HCT116 (cell line): ENCODE measurements at regions not wholly inside any gene's neighbourhood (a gene's known extent, or its start where the extent isn't known, plus 50 kb on each side); places are given as distances from the start of the nearest gene placed in this dataset.

Source experiments
- ATAC-seq: fragments of 200-7000 bp; cut with Tn5 transposase; 2 replicates; pipeline ENCODE4 v1.9.1; 2020; ENCODE audit warnings: mild to moderate bottlenecking, moderate library complexity
- BruUV-seq: library from RNA; stranded (reverse); fragments of 400-500 nt; replicated peaks from 2 replicates; lab custom pipeline; 2021; lab: Mats Ljungman, UMichigan
- CTCF ChIA-PET: fragments of 300-600 bp; sonication (Branson Sonifier 250); formaldehyde crosslinking; loops from one replicate; lab custom pipeline; 2021; ENCODE audit warnings: antibody characterized with exemption; lab: Charles Lee
- POLR2A ChIA-PET: fragments of 300-600, 350-600 bp; sonication (Branson Sonifier 250); formaldehyde crosslinking; loops from one replicate; lab custom pipeline; 2021; ENCODE audit warnings: antibody characterized with exemption; lab: Charles Lee
- RAD21 ChIA-PET, 2 experiments: fragments of 300-600 bp; sonication (Branson Sonifier 250); formaldehyde crosslinking; loops; one replicate each; lab custom pipeline; 2023; ENCODE audit warnings: low total read pairs in 2 of 2; ENCODE audit not compliant: uncharacterized antibody in 2 of 2, unreplicated experiment in 2 of 2, low non-redundant PET in 1 of 2; lab: Charles Lee
- DNase-seq: peaks from one replicate; pipeline ENCODE4 v3.0.0-alpha.2; 2010; ENCODE audit warnings: low read depth, low spot score
- H2AFZ ChIP-seq: fragments of 200-600 bp; shearing (Covaris generic), sonication (generic); 2 replicates; pipeline ENCODE4 v1.6.1; 2017; ENCODE audit warnings: low read depth, mixed run types, mixed read lengths, antibody characterized with exemption, low read length; ENCODE audit not compliant: poor library complexity, severe bottlenecking
- H3K27ac ChIP-seq: 2 replicates; pipeline ENCODE4 v1.5.1; 2012; ENCODE audit warnings: low read depth, low read length
- H3K27me3 ChIP-seq: fragments of 200-600 bp; sonication (generic); 2 replicates; pipeline ENCODE4 v1.6.1; 2016; ENCODE audit warnings: mixed run types, low read length, mixed read lengths; ENCODE audit not compliant: insufficient read depth
- H3K36me3 ChIP-seq, 2 experiments: fragments of 200-500 bp in 1 of 2; fragments of 200-600 bp in 1 of 2; sonication (Bioruptor generic) in 1 of 2; sonication (generic) in 1 of 2; 2 replicates each; pipeline versions ENCODE4 v1.5.1 to v1.6.1; 2014 to 2016; ENCODE audit warnings: low read length in 2 of 2, inconsistent platforms in 1 of 2, mixed read lengths in 1 of 2, mixed run types in 1 of 2; ENCODE audit not compliant: insufficient read depth in 2 of 2, control insufficient read depth in 1 of 2
- H3K4me1 ChIP-seq, 2 experiments: fragments of 200-600 bp in 1 of 2; sonication (generic) in 1 of 2; 2 replicates each; pipeline versions ENCODE4 v1.5.1 to v1.6.1; 2012 to 2017; ENCODE audit warnings: low read length in 2 of 2, inconsistent platforms in 1 of 2, mild to moderate bottlenecking in 1 of 2, mixed read lengths in 1 of 2, mixed run types in 1 of 2, moderate library complexity in 1 of 2; ENCODE audit not compliant: insufficient read depth in 2 of 2, control insufficient read depth in 1 of 2
- H3K4me2 ChIP-seq: fragments of 200-600 bp; sonication (generic); 2 replicates; pipeline ENCODE4 v1.6.1; 2017; ENCODE audit warnings: mixed run types, low read length, mixed read lengths
- H3K4me3 ChIP-seq, 2 experiments: fragments of 200-600 bp in 1 of 2; sonication (generic) in 1 of 2; replicated peaks in 1 of 2; 2 replicates each; pipeline ENCODE4 v1.5.1; 2011 to 2016; ENCODE audit warnings: low read length in 2 of 2, control low read depth in 1 of 2, low read depth in 1 of 2, mild to moderate bottlenecking in 1 of 2, mixed read lengths in 1 of 2, mixed run types in 1 of 2
- H3K79me2 ChIP-seq: fragments of 200-600 bp; sonication (generic); 2 replicates; pipeline ENCODE4 v1.6.1; 2017; ENCODE audit warnings: mild to moderate bottlenecking, mixed run types, low read length, moderate library complexity, mixed read lengths; ENCODE audit not compliant: insufficient read depth
- H3K9ac ChIP-seq: fragments of 200-600 bp; sonication (generic); 2 replicates; pipeline ENCODE4 v1.6.1; 2016; ENCODE audit warnings: low read length, mixed read lengths
- H3K9me2 ChIP-seq: fragments of 200-600 bp; sonication (generic), shearing (Covaris generic); 2 replicates; pipeline ENCODE4 v1.6.1; 2017; ENCODE audit warnings: mixed run types, mild to moderate bottlenecking, moderate library complexity; ENCODE audit not compliant: insufficient read depth
- H3K9me3 ChIP-seq, 2 experiments: fragments of 200-500 bp in 1 of 2; fragments of 200-600 bp in 1 of 2; sonication (Bioruptor generic) in 1 of 2; sonication (generic) in 1 of 2; 2 replicates each; pipeline ENCODE4 v1.6.1; 2014 to 2017; ENCODE audit warnings: low read length in 2 of 2, mixed read lengths in 2 of 2, inconsistent platforms in 1 of 2, low read depth in 1 of 2, mild to moderate bottlenecking in 1 of 2, mixed run types in 1 of 2, moderate library complexity in 1 of 2; ENCODE audit not compliant: control insufficient read depth in 1 of 2, insufficient read depth in 1 of 2
- H4K20me1 ChIP-seq: fragments of 200-600 bp; sonication (generic), shearing (Covaris generic); 2 replicates; pipeline ENCODE4 v1.6.1; 2017; ENCODE audit warnings: mixed run types, mild to moderate bottlenecking, moderate library complexity; ENCODE audit not compliant: insufficient read depth
- CTCF ChIP-seq, 3 experiments: fragments of 200-600 bp in 1 of 3; sonication (generic) in 1 of 3; IDR thresholded peaks in 2 of 3; conservative IDR thresholded peaks in 1 of 3; 2 replicates each; pipeline ENCODE4 v1.5.1; 2012 to 2017; ENCODE audit warnings: low read depth in 2 of 3, low read length in 2 of 3, antibody characterized with exemption in 1 of 3, borderline replicate concordance in 1 of 3, control low read depth in 1 of 3, mild to moderate bottlenecking in 1 of 3, mixed read lengths in 1 of 3, mixed run types in 1 of 3, moderate library complexity in 1 of 3; ENCODE audit not compliant: insufficient read depth in 1 of 3
- EZH2phosphoT487 ChIP-seq: fragments of 200-600 bp; IDR thresholded peaks from 2 replicates; pipeline ENCODE4 v1.6.1; 2018; ENCODE audit warnings: antibody characterized with exemption, borderline replicate concordance
- SP1 ChIP-seq: IDR thresholded peaks from 2 replicates; pipeline ENCODE4 v1.6.1; 2012; ENCODE audit warnings: low read depth
- TCF7L2 ChIP-seq: IDR thresholded peaks from 2 replicates; pipeline ENCODE4 v1.7.0; 2011; ENCODE audit warnings: borderline replicate concordance, inconsistent platforms; ENCODE audit not compliant: insufficient read depth, insufficient read length; ENCODE audit errors: extremely low read depth
- ZBTB33 ChIP-seq: IDR thresholded peaks from 2 replicates; pipeline ENCODE4 v1.6.1; 2011; ENCODE audit warnings: mild to moderate bottlenecking, low read length, moderate library complexity; ENCODE audit not compliant: insufficient replicate concordance; ENCODE audit errors: extremely low read depth
- intact Hi-C: fragments of 100-400 bp; cut with micrococcal nuclease; formaldehyde crosslinking; loops from 2 replicates; pipeline ENCODE4 v1.10.0; 2022

GRCh38 chr9:19699756-19700155 lies 89.1 kb downstream of the SLC24A2 start:
- ATAC-seq, result no peak
- no peak overlapping the region for H2AFZ ChIP-seq
- no peaks in the 10 kb centered on the region for H3K79me2 ChIP-seq
- no peak overlapping the region for H3K4me2 ChIP-seq
- no peak for DNase-seq
- H3K4me1 ChIP-seq, result no peaks in the 10 kb centered on the region
- CTCF ChIA-PET, result no interaction called here
- RAD21 ChIA-PET, result no interaction called here
- no peak overlapping the region for H3K4me3 ChIP-seq
- no peaks in the 10 kb centered on the region for H3K9me2 ChIP-seq
- no peak for TF ChIP-seq SP1
- no peak for TF ChIP-seq ZBTB33
- TF ChIP-seq TCF7L2, result no peak
- TF ChIP-seq CTCF (IDR thresholded peaks at IDR 0.05 in 2 of 3, conservative IDR thresholded peaks at IDR 0.05 in 1 of 3; ENCODE audit: borderline replicate concordance in 1 of 3, insufficient read depth in 1 of 3, low read depth in 2 of 3, low read length in 2 of 3), result no peak
- TF ChIP-seq EZH2phosphoT487, result no peak
- TF ChIP-seq, all 23 proteins: peak for 0
- no peaks in the 10 kb centered on the region for H4K20me1 ChIP-seq
- H3K9ac ChIP-seq, result no peak overlapping the region
- no peak overlapping the region for H3K27ac ChIP-seq
- H3K36me3 ChIP-seq, result no peaks in the 10 kb centered on the region
- POLR2A ChIA-PET, result no interaction called here
- H3K27me3 ChIP-seq, result 0 out of 2 replicates have a peak, but pooled peaks cover 3% of the 10 kb centered on the region
- no peaks in the 10 kb centered on the region for H3K9me3 ChIP-seq
- BruUV-seq, result no TSS peak
- intact Hi-C loops, result no loop called here
